HG03039 (cell line): ENCODE measurements at regions not wholly inside any gene's neighbourhood (a gene's known extent, or its start where the extent isn't known, plus 50 kb on each side); places are given as distances from the start of the nearest gene placed in this dataset.

ENCODE experiments used
- ATAC-seq: cut with Tn5 transposase; IDR thresholded peaks from one replicate; pipeline ENCODE4 v1.9.1; 2021; ENCODE audit warnings: mild to moderate bottlenecking, moderate library complexity; ENCODE audit not compliant: unreplicated experiment

GRCh38 chr5:12419075-12419474 is 514.8 kb upstream of the CTNND2 start:
- ATAC-seq = no peak

GRCh38 chr5:12413585-12413984 is 509.3 kb upstream of the CTNND2 start:
- ATAC-seq = no peak

GRCh38 chr5:12413075-12413474 is 508.8 kb upstream of the CTNND2 start:
- no peak for ATAC-seq

GRCh38 chr5:12399868-12400267 is 495.6 kb upstream of the CTNND2 start:
- ATAC-seq = no peak

- ATAC-seq = no peak
Observed at GRCh38 chr5:12392246-12392645, 488.0 kb upstream of the CTNND2 start.

GRCh38 chr5:12385095-12385494 is 480.8 kb upstream of the CTNND2 start:
- no peak for ATAC-seq

GRCh38 chr5:12384005-12384404 is 479.8 kb upstream of the CTNND2 start:
- ATAC-seq = no peak

GRCh38 chr5:12367973-12368372 is 463.7 kb upstream of the CTNND2 start:
- no peak for ATAC-seq

- no peak for ATAC-seq
Observed at GRCh38 chr5:12360218-12360617, 456.0 kb upstream of the CTNND2 start.

GRCh38 chr5:12358371-12359090 is 454.3 kb upstream of the CTNND2 start:
- no peak for ATAC-seq

- no peak for ATAC-seq
Observed at GRCh38 chr5:12357626-12358025, 453.4 kb upstream of the CTNND2 start.

- ATAC-seq = no peak
Observed at GRCh38 chr5:12354686-12355085, 450.4 kb upstream of the CTNND2 start.

- no peak for ATAC-seq
Observed at GRCh38 chr5:12343558-12343957, 439.3 kb upstream of the CTNND2 start.

- ATAC-seq = no peak
Observed at GRCh38 chr5:12335938-12336337, 431.7 kb upstream of the CTNND2 start.

GRCh38 chr5:12332480-12332879 is 428.2 kb upstream of the CTNND2 start:
- ATAC-seq = no peak

- ATAC-seq = no peak
Observed at GRCh38 chr5:12330993-12331588, 426.8 kb upstream of the CTNND2 start.

- no peak for ATAC-seq
Observed at GRCh38 chr5:12330381-12330780, 426.1 kb upstream of the CTNND2 start.

GRCh38 chr5:12323637-12324229 is 419.5 kb upstream of the CTNND2 start:
- ATAC-seq = no peak

- no peak for ATAC-seq
Observed at GRCh38 chr5:12322042-12322441, 417.8 kb upstream of the CTNND2 start.

- ATAC-seq = no peak
Observed at GRCh38 chr5:12320331-12320730, 416.1 kb upstream of the CTNND2 start.

- no peak for ATAC-seq
Observed at GRCh38 chr5:12316812-12317211, 412.6 kb upstream of the CTNND2 start.

GRCh38 chr5:12315461-12315860 is 411.2 kb upstream of the CTNND2 start:
- no peak for ATAC-seq
